IPS-15b (cell line): ENCODE measurements at regions not wholly inside any gene's neighbourhood (a gene's known extent, or its start where the extent isn't known, plus 50 kb on each side); places are given as distances from the start of the nearest gene placed in this dataset.

ENCODE experiments used
- H3K27me3 ChIP-seq: one replicate; pipeline ENCODE4 v1.6.1; 2013; ENCODE audit warnings: low read length; ENCODE audit not compliant: control insufficient read depth, insufficient read depth
- H3K36me3 ChIP-seq: one replicate; pipeline ENCODE4 v1.6.1; 2013; ENCODE audit warnings: low read length; ENCODE audit not compliant: control insufficient read depth, insufficient read depth
- H3K4me1 ChIP-seq: one replicate; pipeline ENCODE4 v1.6.1; 2013; ENCODE audit warnings: mild to moderate bottlenecking, low read length; ENCODE audit not compliant: control insufficient read depth, insufficient read depth
- H3K4me3 ChIP-seq: one replicate; pipeline ENCODE4 v1.5.1; 2013; ENCODE audit warnings: low read depth, low read length
- H3K9ac ChIP-seq: one replicate; pipeline ENCODE4 v1.6.1; 2013; ENCODE audit warnings: low read depth, mild to moderate bottlenecking, low read length
- H3K9me3 ChIP-seq: one replicate; pipeline ENCODE4 v1.6.1; 2013; ENCODE audit warnings: mild to moderate bottlenecking, low read length; ENCODE audit not compliant: control insufficient read depth, insufficient read depth

GRCh38 chr14:99101855-99102461 is 170.0 kb downstream of the BCL11B start:
- Histone ChIP-seq H3K9me3 (no peaks in the 10 kb centered on the region), H3K9ac (no peak overlapping the region), H3K27me3 (no peaks in the 10 kb centered on the region), H3K36me3 (no peaks in the 10 kb centered on the region), H3K4me1 (peaks cover 13% of the 10 kb centered on the region), H3K4me3 (no peak overlapping the region)

GRCh38 chr14:99116741-99117295 is 155.2 kb downstream of the BCL11B start:
- Histone ChIP-seq H3K4me1 (peaks cover 3% of the 10 kb centered on the region), H3K9ac (no peak overlapping the region), H3K9me3 (no peaks in the 10 kb centered on the region), H3K36me3 (no peaks in the 10 kb centered on the region), H3K27me3 (peaks cover 9% of the 10 kb centered on the region), H3K4me3 (no peak overlapping the region)

- peaks cover 9% of the 10 kb centered on the region for H3K27me3 ChIP-seq
- peaks cover 3% of the 10 kb centered on the region for H3K4me1 ChIP-seq
- H3K9ac ChIP-seq: no peak overlapping the region
- no peaks in the 10 kb centered on the region for H3K9me3 ChIP-seq
- no peaks in the 10 kb centered on the region for H3K36me3 ChIP-seq
- H3K4me3 ChIP-seq: peak overlapping the region; percentile 37
Observed at GRCh38 chr14:99117671-99118045, 154.3 kb downstream of the BCL11B start.

GRCh38 chr14:99118046-99118721 is 153.8 kb downstream of the BCL11B start:
- peaks cover 3% of the 10 kb centered on the region for H3K4me1 ChIP-seq

GRCh38 chr14:99118946-99119345 is 153.1 kb downstream of the BCL11B start:
- Histone ChIP-seq H3K36me3 (no peaks in the 10 kb centered on the region), H3K27me3 (peaks cover 9% of the 10 kb centered on the region), H3K9ac (no peak overlapping the region), H3K9me3 (no peaks in the 10 kb centered on the region), H3K4me1 (peaks cover 3% of the 10 kb centered on the region), H3K4me3 (no peak overlapping the region)

More at GRCh38 chr14:99118046-99118721, 153.8 kb downstream of the BCL11B start:
- Histone ChIP-seq H3K4me3 (peak overlapping the region; percentile 37), H3K36me3 (no peaks in the 10 kb centered on the region), H3K9me3 (no peaks in the 10 kb centered on the region), H3K9ac (no peak overlapping the region), H3K27me3 (peaks cover 9% of the 10 kb centered on the region)
